Type B pancreatic cell (in vitro differentiated cells): ENCODE measurements at regions not wholly inside any gene's neighbourhood (a gene's known extent, or its start where the extent isn't known, plus 50 kb on each side); places are given as distances from the start of the nearest gene placed in this dataset.

Experiments
- DNase-seq: peaks from one replicate; pipeline ENCODE4 v3.0.0; 2021; ENCODE audit warnings: mixed read lengths; ENCODE audit not compliant: unreplicated experiment; ENCODE audit errors: extremely low spot score
- H3K27ac Mint-ChIP-seq: 2 replicates; pipeline ENCODE4 v1.8.0; 2021; ENCODE audit warnings: mild to moderate bottlenecking, mixed read lengths
- H3K27me3 Mint-ChIP-seq: 2 replicates; pipeline ENCODE4 v1.8.0; 2021; ENCODE audit warnings: mixed read lengths
- H3K36me3 Mint-ChIP-seq: 2 replicates; pipeline ENCODE4 v1.8.0; 2021; ENCODE audit warnings: mixed read lengths
- H3K4me1 Mint-ChIP-seq: one replicate; pipeline ENCODE4 v1.8.0; 2021; ENCODE audit warnings: mixed read lengths; ENCODE audit not compliant: unreplicated experiment
- H3K4me3 Mint-ChIP-seq: 2 replicates; pipeline ENCODE4 v1.8.0; 2021; ENCODE audit warnings: mild to moderate bottlenecking, mixed read lengths
- H3K9me3 Mint-ChIP-seq: 2 replicates; pipeline ENCODE4 v1.8.0; 2021; ENCODE audit warnings: mixed read lengths
- TF ChIP-seq, protein P1 (sequence below): fragments of 200-600 bp; sonication (generic); conservative IDR thresholded peaks from 2 replicates; pipeline ENCODE4 v1.5.0; 2021; ENCODE audit warnings: antibody characterized with exemption, mild to moderate bottlenecking

DNA sequence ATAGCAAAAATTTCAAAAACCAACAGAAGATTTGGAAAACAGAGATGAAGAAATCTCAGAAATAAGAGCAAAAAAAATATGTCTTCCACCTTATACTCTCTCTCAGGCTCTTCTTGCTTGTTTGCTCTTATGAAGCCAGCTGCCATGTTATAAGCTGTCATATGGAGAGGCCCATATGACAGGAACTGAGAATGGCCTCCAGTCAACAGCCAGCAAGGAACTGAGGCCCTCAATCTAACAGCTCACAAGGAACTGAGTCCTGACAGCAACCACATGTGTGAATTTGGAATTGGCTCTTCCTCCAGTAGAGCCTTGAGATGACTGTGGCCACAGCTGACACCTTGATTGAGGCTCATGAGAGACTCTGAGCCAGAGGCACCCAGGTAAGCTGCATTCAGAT lies 51.3 kb upstream of the MAOA start:
- Mint-ChIP-seq H3K4me3 (no peak overlapping the region), H3K27ac (no peak overlapping the region), H3K27me3 (no peaks in the 10 kb centered on the region), H3K9me3 (peaks cover 8% of the 10 kb centered on the region), H3K36me3 (peaks cover 3% of the 10 kb centered on the region), H3K4me1 (no peaks in the 10 kb centered on the region)
- TF ChIP-seq, protein P1, sequence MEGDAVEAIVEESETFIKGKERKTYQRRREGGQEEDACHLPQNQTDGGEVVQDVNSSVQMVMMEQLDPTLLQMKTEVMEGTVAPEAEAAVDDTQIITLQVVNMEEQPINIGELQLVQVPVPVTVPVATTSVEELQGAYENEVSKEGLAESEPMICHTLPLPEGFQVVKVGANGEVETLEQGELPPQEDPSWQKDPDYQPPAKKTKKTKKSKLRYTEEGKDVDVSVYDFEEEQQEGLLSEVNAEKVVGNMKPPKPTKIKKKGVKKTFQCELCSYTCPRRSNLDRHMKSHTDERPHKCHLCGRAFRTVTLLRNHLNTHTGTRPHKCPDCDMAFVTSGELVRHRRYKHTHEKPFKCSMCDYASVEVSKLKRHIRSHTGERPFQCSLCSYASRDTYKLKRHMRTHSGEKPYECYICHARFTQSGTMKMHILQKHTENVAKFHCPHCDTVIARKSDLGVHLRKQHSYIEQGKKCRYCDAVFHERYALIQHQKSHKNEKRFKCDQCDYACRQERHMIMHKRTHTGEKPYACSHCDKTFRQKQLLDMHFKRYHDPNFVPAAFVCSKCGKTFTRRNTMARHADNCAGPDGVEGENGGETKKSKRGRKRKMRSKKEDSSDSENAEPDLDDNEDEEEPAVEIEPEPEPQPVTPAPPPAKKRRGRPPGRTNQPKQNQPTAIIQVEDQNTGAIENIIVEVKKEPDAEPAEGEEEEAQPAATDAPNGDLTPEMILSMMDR = no peak
- DNase-seq = no peak

DNA sequence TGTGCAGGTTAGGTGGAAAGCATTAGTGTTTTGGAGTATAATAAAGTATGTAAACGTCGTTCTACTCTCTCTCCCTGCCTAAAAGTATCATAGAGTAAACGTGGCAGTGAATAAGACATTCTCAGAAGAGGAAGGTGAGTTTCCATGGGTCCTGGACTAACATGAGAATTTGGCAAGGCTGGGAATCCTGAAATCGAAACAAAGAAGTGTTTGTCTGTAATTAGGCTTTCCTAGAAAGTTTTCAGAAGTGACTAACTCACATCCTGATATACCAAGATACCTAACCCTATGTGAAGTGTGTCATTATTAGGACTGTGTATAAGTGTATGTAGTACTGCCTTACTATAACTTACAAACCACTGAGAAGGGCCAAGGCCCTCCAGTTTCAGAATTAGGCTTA lies 50.7 kb upstream of the MAOA start:
- Mint-ChIP-seq H3K27ac (no peak overlapping the region), H3K36me3 (peaks cover 3% of the 10 kb centered on the region), H3K4me1 (no peaks in the 10 kb centered on the region), H3K4me3 (no peak overlapping the region), H3K9me3 (peaks cover 8% of the 10 kb centered on the region), H3K27me3 (no peaks in the 10 kb centered on the region)
- TF ChIP-seq, protein P1 = no peak
- DNase-seq = no peak
